Transverse colon (tissue), 4 donors: ENCODE measurements at regions not wholly inside any gene's neighbourhood (a gene's known extent, or its start where the extent isn't known, plus 50 kb on each side); places are given as distances from the start of the nearest gene placed in this dataset.

Source experiments
- DNase-seq: peaks from one replicate; pipeline ENCODE4 v3.0.0-alpha.2; 2019
- H3K27ac ChIP-seq, 4 donors: fragments of 200-600 bp; sonication (generic); 2 replicates each; pipeline ENCODE4 v1.5.1; 2016 to 2018; ENCODE audit warnings: inconsistent platforms in 4 of 4
- H3K27me3 ChIP-seq: fragments of 200-600 bp; sonication (generic); 2 replicates; pipeline ENCODE4 v1.5.1; 2017; ENCODE audit warnings: inconsistent platforms
- H3K36me3 ChIP-seq, 4 donors: fragments of 200-600 bp; sonication (generic); 2 replicates each; pipeline ENCODE4 v1.5.1; 2017 to 2019; ENCODE audit warnings: inconsistent platforms in 4 of 4
- H3K4me1 ChIP-seq, 4 donors: fragments of 200-600 bp; sonication (generic); 2 replicates each; pipeline ENCODE4 v1.5.1; 2017 to 2020; ENCODE audit warnings: inconsistent platforms in 4 of 4
- H3K4me3 ChIP-seq, 4 donors: fragments of 200-600 bp; sonication (generic); 1 replicate in 1 of 4; 2 replicates in 3 of 4; pipeline versions ENCODE4 v1.5.1 to v1.6.1; 2017 to 2019; ENCODE audit warnings: inconsistent platforms in 4 of 4
- H3K9me3 ChIP-seq, 2 donors: fragments of 200-600 bp; sonication (generic); 2 replicates each; pipeline ENCODE4 v1.5.1; 2017 to 2019; ENCODE audit warnings: inconsistent platforms in 2 of 2
- EP300 ChIP-seq: sonication (generic); formaldehyde crosslinking; IDR thresholded peaks from one replicate; pipeline ENCODE4 v1.6.1; 2017; ENCODE audit warnings: antibody characterized with exemption, low read depth
- POLR2A ChIP-seq: fragments of 450-650 bp; IDR thresholded peaks from one replicate; pipeline ENCODE4 v1.6.1; 2016; ENCODE audit warnings: antibody characterized with exemption, mild to moderate bottlenecking, moderate library complexity
- POLR2AphosphoS5 ChIP-seq, 3 donors: sonication (generic); formaldehyde crosslinking; IDR thresholded peaks; one replicate each; pipeline ENCODE4 v1.6.1; 2016; ENCODE audit warnings: antibody characterized with exemption in 3 of 3
- whole genome bisulfite sequencing, 2 donors: methylation state at CpG; one replicate each; pipeline ENCODE4 v1.1.5; 2018; ENCODE audit warnings: low coverage in 1 of 2; 5-methylcytosine and 5-hydroxymethylcytosine counted together
- in situ Hi-C, 4 donors: fragments of 200-750 bp; cut with MboI; loops; one replicate each; pipeline versions ENCODE4 v1.15.0 to v1.15.1; 2017; ENCODE audit warnings: low sequenced_read_pairs in 3 of 4, low pct_ligation_motif_present in 1 of 4, low pct_unique_long_range_greater_than_20kb in 1 of 4
- intact Hi-C: fragments of 100-400 bp; cut with DNase I; formaldehyde crosslinking; loops from one replicate; pipeline ENCODE4 v1.15.1; 2023; ENCODE audit warnings: low total_unique reads
- TF ChIP-seq, protein P1 (sequence below), 5 experiments: fragments of 200-600 bp in 3 of 5; fragments of 450-650 bp in 2 of 5; sonication (generic) in 3 of 5; IDR thresholded peaks; 1 replicate in 2 of 5; 2 replicates in 3 of 5; pipeline ENCODE4 v1.5.1; 2016 to 2017; ENCODE audit warnings: antibody characterized with exemption in 5 of 5, inconsistent platforms in 3 of 5, mild to moderate bottlenecking in 2 of 5, moderate library complexity in 1 of 5

- Histone ChIP-seq H3K36me3 (no peaks in the 10 kb centered on the region), H3K4me3 (no peak overlapping the region), H3K27ac (no peak overlapping the region), H3K4me1 (no peaks in the 10 kb centered on the region), H3K27me3 (no peaks in the 10 kb centered on the region), H3K9me3 (no peaks in the 10 kb centered on the region)
- TF ChIP-seq POLR2AphosphoS5 (IDR thresholded peaks at IDR 0.05) (no peak), EP300 (no peak), POLR2A (no peak)
- TF ChIP-seq, protein P1, sequence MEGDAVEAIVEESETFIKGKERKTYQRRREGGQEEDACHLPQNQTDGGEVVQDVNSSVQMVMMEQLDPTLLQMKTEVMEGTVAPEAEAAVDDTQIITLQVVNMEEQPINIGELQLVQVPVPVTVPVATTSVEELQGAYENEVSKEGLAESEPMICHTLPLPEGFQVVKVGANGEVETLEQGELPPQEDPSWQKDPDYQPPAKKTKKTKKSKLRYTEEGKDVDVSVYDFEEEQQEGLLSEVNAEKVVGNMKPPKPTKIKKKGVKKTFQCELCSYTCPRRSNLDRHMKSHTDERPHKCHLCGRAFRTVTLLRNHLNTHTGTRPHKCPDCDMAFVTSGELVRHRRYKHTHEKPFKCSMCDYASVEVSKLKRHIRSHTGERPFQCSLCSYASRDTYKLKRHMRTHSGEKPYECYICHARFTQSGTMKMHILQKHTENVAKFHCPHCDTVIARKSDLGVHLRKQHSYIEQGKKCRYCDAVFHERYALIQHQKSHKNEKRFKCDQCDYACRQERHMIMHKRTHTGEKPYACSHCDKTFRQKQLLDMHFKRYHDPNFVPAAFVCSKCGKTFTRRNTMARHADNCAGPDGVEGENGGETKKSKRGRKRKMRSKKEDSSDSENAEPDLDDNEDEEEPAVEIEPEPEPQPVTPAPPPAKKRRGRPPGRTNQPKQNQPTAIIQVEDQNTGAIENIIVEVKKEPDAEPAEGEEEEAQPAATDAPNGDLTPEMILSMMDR (IDR thresholded peaks at IDR 0.05) = no peak
- no peak for DNase-seq
- WGBS, 2 donors = 75 to 88% methylated on average over 3 to 4 of the region's 4 CpGs
- in situ Hi-C loops (no loop called here), intact Hi-C loops (no loop called here)
Measured at GRCh38 chr5:171692936-171693335, 92.7 kb upstream of the SMIM23 start.

- H3K4me3 ChIP-seq = no peak overlapping the region
- H3K27me3 ChIP-seq = no peaks in the 10 kb centered on the region
- in situ Hi-C loops (no loop called here), intact Hi-C loops (no loop called here)
- WGBS, 2 donors = 83% methylated on average over 1 of the region's 3 CpGs; no CpG with 5 or more reads in 1 of the 2 donors
- H3K9me3 ChIP-seq = no peaks in the 10 kb centered on the region
- TF ChIP-seq, protein P1 (IDR thresholded peaks at IDR 0.05) = no peak
- TF ChIP-seq POLR2A (no peak), EP300 (no peak), POLR2AphosphoS5 (IDR thresholded peaks at IDR 0.05) (no peak)
- H3K36me3 ChIP-seq = no peaks in the 10 kb centered on the region
- no peak for DNase-seq
- no peak overlapping the region for H3K27ac ChIP-seq
- H3K4me1 ChIP-seq = no peaks in the 10 kb centered on the region
Measured at GRCh38 chr5:171693412-171693811, 92.2 kb upstream of the SMIM23 start.

- Histone ChIP-seq H3K27ac (no peak overlapping the region), H3K4me1 (no peaks in the 10 kb centered on the region), H3K36me3 (no peaks in the 10 kb centered on the region), H3K27me3 (no peaks in the 10 kb centered on the region), H3K9me3 (no peaks in the 10 kb centered on the region), H3K4me3 (no peak overlapping the region)
- DNase-seq = no peak
- intact Hi-C loops (no loop called here), in situ Hi-C loops (no loop called here)
- WGBS, 2 donors = 80 to 92% methylated on average over 2 of the region's 2 CpGs
- TF ChIP-seq, protein P1 (IDR thresholded peaks at IDR 0.05) = no peak
- TF ChIP-seq EP300 (no peak), POLR2A (no peak), POLR2AphosphoS5 (IDR thresholded peaks at IDR 0.05) (no peak)
Measured at GRCh38 chr5:171695804-171696203, 89.8 kb upstream of the SMIM23 start.

GRCh38 chr5:171697221-171698102 is 88.2 kb upstream of the SMIM23 start:
- intact Hi-C loops (no loop called here), in situ Hi-C loops (no loop called here)
- no peaks in the 10 kb centered on the region for H3K27me3 ChIP-seq
- no peaks in the 10 kb centered on the region for H3K4me1 ChIP-seq
- no peak overlapping the region for H3K27ac ChIP-seq
- no peak overlapping the region for H3K4me3 ChIP-seq
- H3K9me3 ChIP-seq = no peaks in the 10 kb centered on the region
- no peaks in the 10 kb centered on the region for H3K36me3 ChIP-seq
- no peak for DNase-seq
- no peak for TF ChIP-seq EP300
- no peak for TF ChIP-seq POLR2AphosphoS5 (IDR thresholded peaks at IDR 0.05)
- no peak for TF ChIP-seq POLR2A
- TF ChIP-seq, protein P1 (IDR thresholded peaks at IDR 0.05) = no peak
- 80 to 82% methylated on average over 6 to 18 of the region's 18 CpGs for WGBS, 2 donors
